HG02943 (cell line): ENCODE measurements at regions not wholly inside any gene's neighbourhood (a gene's known extent, or its start where the extent isn't known, plus 50 kb on each side); places are given as distances from the start of the nearest gene placed in this dataset.
"Not testable (repeated sequence)": the region's sequence is repeated elsewhere in the genome, so short reads cannot be mapped to it uniquely, and the experiment has no call there.

Experiments used
- ATAC-seq: cut with Tn5 transposase; IDR thresholded peaks from one replicate; pipeline ENCODE4 v1.9.1; 2021; ENCODE audit warnings: mild to moderate bottlenecking, low read depth, moderate library complexity; ENCODE audit not compliant: unreplicated experiment

DNA sequence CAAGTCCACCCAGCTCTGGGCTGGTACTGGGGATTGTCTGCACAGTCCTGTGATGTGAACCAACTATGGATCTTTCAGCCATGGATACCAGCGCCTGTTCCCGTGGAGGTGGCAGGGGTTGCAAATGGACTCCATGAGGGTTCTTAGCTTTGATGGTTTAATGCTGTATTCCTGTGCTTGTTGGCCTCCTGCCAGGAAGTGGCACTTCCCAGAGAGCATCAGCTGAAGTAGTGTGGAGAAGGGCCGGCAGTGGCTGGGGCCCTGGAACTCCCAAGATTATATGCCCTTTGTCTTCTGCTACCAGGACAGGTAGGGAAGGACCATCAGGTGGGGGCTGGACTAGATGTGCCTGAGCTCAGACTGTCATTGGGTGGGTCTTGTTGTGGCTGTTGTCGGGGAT, 1104.8 kb upstream of the COX7C start:
- no peak for ATAC-seq

DNA sequence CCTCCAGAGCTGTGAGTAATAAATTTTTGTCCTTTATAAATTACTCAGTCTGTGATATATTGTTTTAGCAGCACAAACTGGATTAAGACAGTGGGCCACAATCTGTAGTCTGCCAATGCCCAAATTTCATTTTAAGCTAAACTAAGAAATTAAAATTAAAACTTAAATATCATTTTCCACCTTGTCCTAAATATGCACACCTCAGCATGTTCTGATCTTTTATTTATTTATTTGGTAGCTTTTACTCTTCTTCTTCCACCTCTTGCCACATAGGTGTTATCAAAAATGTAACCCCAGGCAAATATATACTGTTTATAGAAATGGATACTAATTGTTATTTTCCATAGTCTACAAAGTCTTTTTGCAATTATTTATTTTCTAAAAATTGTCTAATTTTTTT, 1102.2 kb upstream of the COX7C start:
- no peak for ATAC-seq

DNA sequence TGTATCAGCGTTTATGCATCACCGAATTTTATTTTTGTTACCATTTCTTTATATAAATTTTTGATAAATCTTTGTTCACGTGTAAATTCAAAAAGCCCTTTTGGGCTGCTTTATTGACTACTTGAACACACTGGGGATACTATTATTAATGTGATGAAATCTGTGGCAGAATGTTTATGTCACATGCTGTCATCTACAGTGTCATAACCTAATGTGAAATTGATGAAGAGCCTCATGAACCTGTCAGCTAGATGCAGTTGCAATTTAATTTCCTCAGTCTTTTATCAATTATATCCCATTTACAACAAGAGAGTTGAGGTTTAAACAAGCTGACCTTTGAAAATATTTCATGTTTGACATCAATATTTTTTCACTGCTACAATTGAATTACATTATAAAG, 1100.4 kb upstream of the COX7C start:
- no peak for ATAC-seq

DNA sequence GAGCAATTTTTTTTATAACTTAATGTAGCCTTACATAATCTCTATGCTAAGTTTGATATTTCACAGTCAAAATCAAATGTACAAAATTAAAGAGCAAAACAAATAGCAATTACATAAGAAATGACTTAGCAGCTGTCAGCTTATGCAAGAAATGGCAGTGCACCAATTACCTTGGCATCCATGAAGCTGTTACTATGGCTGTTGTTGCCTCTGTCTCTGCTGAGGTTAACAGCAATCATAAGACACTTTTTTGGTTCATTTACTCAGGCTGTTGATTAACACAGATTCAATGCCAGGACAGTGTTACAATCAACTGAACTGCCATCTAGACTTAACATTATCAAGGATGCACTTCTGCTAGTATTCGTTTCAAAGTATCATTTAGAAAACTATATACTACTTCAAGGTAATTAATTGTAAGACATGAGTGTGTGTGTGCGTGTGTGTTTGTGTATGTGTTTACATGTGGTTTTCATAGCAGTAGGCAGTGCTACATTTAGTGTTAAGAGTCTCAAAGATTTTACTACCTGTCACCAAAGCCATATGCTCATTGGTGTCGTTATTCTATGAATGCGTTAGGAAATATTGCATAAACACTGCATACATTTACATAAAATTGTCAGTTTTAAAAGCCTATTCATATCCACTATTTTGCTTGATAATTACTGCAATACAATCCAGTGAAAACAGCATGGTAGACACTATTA, 1084.2 kb upstream of the COX7C start:
- ATAC-seq, result no peak

DNA sequence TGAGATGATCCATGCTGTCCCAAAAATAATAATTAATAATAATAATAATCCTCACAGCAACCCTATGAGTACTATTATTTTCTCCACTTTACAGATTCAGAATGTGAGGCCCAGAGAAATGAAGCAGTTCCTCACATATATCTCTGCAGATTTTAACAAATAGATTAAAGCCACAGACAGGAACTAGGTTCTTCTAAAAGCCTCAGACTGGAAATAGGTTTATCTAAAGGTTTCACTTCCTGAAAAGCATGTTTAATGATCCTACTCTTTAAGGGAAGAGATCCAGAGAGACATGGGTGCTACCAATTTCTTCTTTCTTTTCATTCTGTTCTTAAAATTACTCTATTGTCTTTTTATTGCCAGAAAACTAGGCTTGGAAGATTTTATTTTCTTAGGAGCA, 1079.4 kb upstream of the COX7C start:
- no peak for ATAC-seq

DNA sequence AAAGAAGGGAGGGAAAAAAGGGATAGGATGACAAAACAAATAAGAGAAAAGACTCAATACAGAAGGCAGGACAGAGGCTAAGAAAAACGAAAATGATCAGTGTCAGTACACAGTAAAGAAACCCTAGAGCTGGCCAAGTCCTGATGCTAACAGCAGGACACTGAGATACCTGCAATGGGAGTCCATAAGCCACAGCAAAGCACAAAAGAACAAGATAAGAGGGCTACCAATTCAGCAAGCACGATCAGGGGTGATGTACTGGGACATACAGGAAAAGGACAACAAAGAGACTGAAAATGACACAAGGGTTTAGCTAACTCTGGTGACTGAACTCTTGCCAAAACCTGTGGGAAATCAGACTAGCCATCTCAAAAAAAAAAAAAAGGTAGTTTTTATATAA, 1072.6 kb upstream of the COX7C start:
- no peak for ATAC-seq

DNA sequence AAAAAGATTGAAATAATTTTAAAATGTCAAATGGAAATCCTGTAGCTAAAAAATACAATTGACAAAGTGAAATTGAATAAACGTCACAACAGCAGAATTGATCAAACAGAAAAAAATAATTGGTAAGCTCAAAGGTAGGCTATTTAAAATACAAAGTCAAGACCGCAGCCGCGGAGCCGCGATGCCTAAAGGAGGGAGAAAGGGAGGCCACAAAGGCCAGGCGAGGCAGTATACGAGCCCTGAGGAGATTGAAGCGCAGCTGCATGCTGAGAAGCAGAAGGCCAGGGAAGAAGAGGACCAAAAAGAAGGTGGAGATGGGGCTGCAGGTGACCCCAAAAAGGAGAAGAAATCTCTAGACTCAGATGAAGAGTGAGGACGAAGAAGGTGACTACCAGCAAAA, 1068.5 kb upstream of the COX7C start:
- ATAC-seq, result no peak

DNA sequence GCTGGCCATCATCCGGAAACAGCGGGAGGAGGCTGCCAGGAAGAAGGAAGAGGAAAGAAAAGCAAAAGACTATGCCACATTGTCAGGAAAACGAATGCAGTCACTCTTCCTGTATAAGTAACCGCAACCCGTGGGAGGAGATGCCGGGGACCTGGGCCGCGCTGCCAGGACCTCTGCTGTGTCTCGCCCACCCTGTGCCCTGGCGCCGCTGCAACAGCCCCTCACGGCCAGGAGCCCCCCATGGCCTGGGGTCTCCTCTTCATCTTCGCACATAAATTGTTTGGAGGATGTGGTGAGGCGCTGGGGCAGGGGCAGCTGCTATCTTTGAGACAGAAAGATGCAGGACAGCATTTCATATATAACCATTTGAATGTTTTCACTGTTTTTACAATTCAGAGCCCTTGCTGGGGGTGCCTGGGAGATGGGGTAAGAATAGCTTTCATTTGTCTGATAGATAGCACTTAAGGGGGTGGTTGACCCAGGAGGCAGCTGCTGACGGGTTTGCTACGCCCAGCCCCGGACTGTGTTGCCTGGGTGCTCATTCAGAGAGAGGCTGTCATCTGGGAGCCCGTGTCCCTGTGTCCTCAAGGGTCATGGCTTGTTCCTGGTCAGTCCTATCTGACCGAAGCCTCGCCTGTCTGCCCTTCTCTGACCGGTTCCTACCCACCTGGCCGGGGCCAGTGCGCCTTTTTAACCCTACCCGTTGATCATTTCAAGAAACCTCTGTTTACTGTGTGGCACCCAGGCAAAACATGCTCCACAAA, 1067.7 kb upstream of the COX7C start:
- ATAC-seq, result no peak

DNA sequence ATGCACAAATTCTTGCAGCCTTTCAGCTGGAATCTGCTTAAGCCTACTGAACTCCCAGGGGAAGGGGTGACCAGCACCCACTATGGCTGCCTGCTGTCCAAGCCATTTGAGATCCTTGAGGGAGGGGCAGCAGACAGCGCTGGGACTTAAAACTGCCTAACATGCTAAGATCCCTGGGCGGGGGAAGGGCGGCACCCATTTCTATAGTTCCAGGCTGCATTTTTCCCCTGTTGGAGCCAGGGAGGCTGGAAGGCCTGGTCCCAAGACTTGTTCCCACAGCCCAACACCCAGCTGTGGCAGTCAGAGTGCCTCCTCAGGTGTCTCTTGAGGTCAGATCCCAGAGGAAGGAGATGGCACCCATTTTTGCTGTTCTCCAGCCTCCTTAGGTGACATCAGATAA, 1061.3 kb upstream of the COX7C start:
- ATAC-seq, result no peak

DNA sequence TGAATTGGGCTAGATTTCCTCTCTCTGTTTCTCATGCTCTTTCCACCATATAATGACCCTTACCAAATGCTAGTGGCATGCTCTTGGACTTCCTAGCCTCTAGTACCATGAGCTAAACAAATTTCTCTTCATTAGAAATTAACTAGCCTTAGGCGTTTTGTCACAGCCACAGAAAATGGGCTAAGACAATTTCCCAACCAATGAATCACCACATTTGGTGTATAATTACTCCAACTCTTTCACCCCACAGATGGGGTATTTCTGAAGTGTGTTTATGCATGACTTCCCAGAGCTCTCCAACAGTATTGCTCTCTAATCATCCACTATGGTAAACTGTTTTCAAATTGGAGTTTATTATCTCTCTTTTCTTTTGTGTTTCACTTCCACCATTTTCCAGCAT, 1041.1 kb upstream of the COX7C start:
- no peak for ATAC-seq

DNA sequence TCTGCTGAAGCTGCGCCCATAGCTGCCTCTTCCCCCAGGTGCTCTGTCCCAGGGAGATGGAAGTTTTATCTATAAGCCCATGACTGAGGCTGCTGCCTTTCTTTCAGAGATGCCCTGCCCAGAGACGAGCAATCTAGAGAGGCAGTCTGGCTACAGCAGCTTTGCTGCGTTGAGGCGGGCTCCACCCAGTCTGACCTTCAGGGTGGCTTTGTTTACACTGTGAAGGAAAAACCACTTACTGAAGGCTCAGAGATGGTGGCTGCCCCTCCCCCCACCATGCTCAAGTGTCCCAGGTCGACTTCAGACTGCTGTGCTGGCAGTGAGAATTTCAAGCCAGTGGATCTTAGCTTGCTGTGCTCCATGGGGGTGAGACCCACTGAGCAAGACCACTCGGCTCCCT, 1029.9 kb upstream of the COX7C start:
- ATAC-seq, result not testable (repeated sequence)

DNA sequence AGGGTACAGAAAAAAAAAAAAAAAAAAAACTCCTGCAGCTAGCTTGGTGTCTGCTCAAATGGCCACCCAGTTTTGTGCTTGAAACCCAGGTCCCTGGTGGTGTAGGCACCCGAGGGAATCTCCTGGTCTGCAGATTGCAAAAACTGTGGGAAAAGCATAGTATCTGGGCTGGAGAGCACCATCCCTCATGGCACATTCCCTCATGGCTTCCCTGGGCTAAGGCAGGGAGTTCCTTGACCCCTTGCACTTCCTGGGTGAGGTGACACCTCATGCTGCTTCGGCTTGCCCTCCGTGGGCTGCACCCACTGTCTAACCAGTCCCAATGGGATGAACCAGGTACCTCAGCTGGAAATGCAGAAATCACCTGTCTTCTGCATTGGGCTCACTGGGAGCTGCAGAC, 1029.5 kb upstream of the COX7C start:
- not testable (repeated sequence) for ATAC-seq

DNA sequence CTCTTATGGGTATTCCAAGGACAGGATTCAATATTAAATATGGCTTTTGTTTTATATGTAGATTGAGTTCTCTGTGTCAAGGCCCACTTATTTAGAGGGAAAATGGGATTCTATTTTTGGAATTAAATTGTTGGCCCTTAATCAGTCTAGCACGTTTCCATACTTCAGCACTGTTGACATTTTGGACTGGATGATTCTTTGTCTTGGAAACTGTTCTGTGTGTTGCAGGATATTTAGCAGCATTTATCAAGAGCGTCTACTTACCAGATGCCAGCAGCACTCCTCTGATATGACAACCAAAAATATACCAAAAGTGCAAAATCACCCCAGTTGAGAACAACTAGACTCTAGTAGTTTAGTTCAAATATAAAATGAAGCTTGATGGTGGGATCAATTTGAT, 1027.0 kb upstream of the COX7C start:
- ATAC-seq, result no peak

DNA sequence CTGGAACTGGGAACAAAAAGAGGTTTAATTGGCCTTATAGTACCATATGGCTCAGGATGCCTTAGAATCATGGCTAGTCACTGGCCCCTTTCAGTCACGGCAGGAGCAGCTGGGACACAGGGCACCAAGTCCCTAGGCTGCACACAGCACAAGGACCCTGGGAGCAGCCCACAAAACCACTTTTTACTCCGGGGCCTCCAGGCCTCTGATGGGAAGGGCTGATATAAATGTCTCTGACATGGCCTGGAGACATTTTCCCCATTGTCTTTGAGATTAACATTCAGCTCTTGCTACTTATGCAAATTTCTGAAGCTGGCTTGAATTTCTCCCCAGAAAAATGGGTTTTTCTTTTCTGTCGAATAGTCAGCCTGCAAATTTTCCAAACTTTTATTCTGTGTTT, 1026.4 kb upstream of the COX7C start:
- no peak for ATAC-seq

DNA sequence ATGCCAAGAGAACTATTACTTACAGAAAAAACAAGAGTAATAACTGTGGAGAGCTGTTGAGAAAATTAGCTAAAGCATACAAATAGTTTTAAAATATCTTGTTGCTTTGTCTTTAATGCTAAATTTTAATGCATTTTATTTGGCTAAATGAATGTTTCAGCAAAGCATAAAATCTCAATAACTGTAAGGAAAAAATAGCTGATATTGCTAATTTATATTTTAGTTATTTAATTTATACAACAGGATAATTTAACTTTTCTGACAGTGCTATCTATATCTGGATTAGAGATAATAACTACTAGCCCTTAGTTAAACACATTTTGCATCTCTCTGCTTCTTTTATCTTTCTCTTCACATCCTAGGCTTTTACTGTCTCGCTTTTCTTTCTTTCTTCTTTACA, 1014.9 kb upstream of the COX7C start:
- ATAC-seq, result no peak

DNA sequence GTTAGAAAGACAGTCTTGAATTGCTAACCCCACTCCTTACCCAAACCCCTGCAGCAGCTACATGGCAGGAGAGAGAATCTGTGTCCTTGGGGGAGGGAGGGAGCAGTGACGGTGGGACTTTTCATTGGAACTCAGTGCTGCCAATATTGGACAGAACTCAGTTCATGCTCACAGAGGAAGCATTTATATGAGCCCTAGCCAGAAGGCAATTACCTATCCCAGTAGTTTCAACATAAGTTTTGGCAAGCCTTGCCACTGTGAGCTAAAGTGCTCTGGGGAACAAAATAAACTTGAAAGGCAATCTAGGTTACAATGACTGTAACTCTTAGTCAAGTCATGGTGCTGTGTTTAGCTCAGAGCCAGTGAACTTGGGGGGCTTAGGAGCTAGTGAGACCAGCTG, 1013.4 kb upstream of the COX7C start:
- no peak for ATAC-seq

DNA sequence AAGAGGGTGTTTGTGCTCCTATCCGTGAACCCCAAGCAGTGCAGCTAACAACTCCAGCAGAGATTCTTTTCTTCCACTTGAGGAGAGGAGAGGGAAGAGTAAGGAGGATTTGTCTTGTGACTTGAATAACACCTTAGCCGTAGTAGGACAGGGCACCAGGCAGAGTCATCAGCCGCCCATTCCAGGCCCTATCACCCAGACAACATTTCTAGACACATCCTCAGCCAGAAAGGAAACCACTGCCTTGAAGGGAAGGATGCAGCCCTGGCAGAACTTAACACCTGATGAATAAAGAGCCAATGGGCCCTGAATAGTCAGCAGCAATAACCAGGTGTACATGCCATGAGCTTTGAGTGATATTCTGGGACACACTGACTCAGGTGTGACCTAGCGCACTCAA, 1013.0 kb upstream of the COX7C start:
- ATAC-seq, result no peak

DNA sequence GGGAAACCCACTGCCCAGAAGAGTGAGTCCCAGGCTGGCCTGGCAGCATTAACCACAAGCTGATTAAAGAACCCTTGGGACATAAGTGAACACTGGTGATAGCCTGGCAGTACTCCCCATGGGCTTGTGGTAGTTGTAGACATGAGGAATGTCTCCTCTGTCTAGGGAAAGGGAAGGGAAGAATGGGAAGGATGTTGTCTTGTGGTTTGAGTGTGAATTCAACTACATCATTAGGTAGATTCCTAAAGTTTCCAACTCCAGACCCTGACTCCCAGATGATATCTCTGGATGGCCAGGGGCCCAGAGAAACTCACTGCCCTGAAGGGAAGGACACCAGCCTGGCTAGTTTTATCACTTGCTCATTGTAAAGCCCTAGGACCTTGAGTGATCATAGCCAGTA, 1012.4 kb upstream of the COX7C start:
- no peak for ATAC-seq

DNA sequence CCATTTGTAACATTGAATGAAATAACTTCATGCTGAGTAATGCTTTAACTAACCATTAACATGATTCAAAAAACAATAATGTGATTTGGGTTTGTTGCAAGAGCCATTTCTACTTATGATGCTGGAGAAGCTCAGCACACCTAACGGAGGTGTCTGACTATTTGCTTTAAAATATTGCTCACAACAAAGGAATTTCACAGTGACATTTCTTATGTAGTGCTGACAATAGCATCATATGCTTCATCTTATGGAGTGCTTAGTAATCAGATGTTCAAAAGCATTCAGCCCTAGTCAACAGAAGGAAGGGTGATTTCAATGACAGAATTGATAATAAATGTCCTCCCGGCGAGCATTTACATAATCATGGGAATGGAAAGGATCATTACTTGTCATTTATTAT, 1003.3 kb upstream of the COX7C start:
- ATAC-seq, result no peak

DNA sequence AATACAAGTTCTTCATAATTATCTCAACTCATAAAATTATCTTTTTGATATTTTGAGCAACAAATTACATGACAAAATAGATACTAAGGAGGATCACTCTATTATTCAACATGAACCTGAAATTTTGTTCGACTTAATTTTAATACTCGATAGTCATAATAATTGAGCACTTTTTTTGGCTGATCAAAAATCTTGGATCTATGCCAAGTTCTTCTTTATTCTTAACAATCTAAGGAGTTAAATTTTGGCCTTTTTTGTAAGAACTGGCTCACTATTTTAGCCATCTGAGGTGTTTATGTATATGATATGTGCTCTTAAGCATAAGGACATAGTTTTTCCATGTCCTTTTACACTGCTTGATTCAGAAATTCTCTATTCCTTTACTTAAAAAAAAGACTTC, 996.1 kb upstream of the COX7C start:
- ATAC-seq, result no peak

DNA sequence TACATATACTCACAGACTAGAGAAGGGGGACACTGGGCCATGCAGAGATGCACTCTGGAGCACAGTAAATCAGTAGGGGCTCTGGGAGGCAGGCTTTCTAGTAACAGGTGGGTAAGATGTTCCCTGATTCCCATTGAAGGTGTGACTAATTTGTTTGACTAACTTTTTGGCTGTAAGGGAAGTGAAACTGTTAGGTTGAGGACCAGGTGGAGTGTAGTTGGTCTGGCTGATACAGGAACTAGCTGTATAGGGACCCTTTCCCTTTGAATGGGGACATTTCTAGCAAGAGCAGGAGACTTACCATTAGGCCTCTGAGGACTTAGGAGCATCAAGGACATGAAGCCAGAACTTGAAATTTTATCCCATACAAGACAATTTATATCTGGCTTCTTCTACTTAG, 989.6 kb upstream of the COX7C start:
- ATAC-seq, result no peak

DNA sequence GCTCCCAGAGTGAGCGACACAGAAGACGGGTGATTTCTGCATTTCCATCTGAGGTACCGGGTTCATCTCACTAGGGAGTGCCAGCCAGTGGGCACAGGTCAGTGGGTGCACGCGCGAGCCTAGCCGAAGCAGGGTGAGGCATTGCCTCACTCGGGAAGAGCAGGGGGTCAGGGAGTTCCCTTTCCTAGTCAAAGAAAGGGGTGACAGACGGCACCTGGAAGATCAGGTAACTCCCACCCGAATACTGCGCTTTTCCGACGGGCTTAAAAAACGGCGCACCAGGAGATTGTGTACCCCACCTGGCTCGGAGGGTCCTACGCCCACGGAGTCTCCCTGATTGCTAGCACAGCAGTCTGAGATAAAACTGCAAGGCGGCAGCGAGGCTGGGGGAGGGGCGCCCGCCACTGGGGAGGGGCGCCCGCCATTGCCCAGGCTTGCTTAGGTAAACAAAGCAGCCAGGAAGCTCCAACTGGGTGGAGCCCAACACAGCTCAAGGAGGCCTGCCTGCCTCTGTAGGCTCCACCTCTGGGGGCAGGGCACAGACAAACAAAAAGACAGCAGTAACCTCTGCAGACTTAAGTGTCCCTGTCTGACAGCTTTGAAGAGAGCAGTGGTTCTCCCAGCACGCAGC, 979.1 kb upstream of the COX7C start:
- not testable (repeated sequence) for ATAC-seq
